ENCODE measurements at regions not wholly inside any gene's neighbourhood (a gene's known extent, or its start where the extent isn't known, plus 50 kb on each side); places are given as distances from the start of the nearest gene placed in this dataset.
"Not testable (repeated sequence)": the region's sequence is repeated elsewhere in the genome, so short reads cannot be mapped to it uniquely, and the experiment has no call there.

DNA sequence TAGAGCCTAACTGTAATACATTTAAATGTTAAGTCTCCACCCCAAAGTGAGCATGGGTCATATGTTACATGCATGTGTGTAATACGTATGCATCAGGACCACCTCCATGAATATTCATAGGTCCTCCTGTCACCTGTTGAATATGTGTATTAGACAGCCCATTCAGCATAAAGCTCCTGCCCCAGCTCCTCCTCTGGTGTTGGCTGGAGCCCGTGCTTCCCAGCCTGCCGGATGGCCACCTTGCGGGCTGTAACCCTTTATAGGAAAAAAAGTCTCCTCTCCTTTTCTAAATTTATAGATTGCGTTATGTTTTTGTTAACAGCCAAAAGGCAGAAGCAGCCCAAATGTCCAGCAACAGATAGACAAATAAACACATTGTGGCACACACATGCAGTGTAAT is 299.5 kb downstream of the MED10 start:
- no peak overlapping the region for H3K4me3 ChIP-seq (ENCODE audit: low read depth, low read length)
- TF ChIP-seq, protein P1, sequence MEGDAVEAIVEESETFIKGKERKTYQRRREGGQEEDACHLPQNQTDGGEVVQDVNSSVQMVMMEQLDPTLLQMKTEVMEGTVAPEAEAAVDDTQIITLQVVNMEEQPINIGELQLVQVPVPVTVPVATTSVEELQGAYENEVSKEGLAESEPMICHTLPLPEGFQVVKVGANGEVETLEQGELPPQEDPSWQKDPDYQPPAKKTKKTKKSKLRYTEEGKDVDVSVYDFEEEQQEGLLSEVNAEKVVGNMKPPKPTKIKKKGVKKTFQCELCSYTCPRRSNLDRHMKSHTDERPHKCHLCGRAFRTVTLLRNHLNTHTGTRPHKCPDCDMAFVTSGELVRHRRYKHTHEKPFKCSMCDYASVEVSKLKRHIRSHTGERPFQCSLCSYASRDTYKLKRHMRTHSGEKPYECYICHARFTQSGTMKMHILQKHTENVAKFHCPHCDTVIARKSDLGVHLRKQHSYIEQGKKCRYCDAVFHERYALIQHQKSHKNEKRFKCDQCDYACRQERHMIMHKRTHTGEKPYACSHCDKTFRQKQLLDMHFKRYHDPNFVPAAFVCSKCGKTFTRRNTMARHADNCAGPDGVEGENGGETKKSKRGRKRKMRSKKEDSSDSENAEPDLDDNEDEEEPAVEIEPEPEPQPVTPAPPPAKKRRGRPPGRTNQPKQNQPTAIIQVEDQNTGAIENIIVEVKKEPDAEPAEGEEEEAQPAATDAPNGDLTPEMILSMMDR (IDR thresholded peaks at IDR 0.05; ENCODE audit: low read depth, low read length): no peak
- in situ Hi-C loops (cut with HindIII; ENCODE audit: low sequenced_read_pairs): no loop called here
- DNase-seq (ENCODE audit: low read depth, low spot score): no peak

DNA sequence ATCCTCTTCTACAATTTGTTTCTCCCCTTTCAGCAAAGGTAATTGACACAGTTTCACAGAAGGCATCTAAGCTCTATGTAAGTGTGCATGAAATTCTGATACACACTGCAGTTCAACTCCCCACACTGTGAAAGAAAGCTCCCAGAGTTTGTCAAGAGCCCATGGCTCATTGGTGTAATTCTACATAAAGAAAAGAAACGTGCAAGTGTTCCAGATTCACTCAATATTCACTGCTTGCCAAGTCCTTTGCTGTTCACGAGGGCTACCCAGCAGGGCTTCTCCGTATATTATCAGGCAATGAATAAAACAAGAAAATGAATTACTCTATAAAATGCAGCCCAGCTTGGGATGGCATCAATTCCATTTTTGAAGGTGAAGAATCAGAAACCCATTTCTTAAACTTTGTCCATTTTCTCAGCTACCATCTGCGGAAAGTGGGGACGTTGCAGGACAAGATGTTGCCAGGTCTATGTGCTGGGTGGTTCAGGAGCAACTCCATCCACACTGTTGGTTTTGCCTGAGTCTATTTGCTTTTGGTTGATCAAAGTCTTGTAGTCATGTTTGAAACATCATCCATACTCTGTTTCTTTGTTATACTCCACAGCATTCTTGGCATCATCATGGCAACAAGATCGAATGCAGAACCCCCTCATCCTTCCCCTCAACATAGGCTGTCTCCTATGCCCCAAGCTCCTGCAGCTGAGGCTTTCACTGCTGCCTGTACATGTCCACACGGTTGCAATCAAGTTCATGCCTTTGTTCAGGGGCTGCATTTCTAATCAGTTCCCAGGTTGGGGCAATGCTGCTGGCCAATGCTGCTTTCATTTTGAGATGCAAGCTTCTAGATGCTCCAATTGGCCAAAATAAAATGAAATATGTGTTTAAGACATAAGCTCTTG is 301.8 kb downstream of the MED10 start:
- no peak for DNase-seq (ENCODE audit: low read depth, low spot score)
- TF ChIP-seq, protein P1 (IDR thresholded peaks at IDR 0.05; ENCODE audit: low read depth, low read length): no peak
- in situ Hi-C loops (cut with HindIII; ENCODE audit: low sequenced_read_pairs): no loop called here
- H3K4me3 ChIP-seq (ENCODE audit: low read depth, low read length): no peak overlapping the region

DNA sequence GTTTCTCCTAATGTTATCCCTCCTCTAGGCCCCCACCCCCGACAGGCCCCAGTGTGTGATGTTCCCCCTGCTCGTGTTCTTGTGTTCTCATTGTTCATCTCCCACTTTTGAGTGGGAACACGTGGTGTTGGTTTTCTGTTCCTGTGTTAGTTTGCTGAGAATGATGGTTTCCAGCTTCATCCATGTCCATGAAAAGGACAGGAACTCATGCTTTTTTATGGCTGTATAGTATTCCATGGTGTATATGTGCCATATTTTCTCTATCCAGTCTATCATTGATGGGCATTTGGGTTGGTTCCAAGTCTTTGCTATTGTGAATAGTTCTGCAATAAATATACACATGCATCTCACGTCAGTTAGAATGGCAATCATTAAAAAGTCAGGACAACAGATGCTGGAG is 305.9 kb downstream of the MED10 start:
- DNase-seq (ENCODE audit: low read depth, low spot score); H3K4me3 ChIP-seq (ENCODE audit: low read depth, low read length); in situ Hi-C loops (cut with HindIII; ENCODE audit: low sequenced_read_pairs): not testable (repeated sequence)

DNA sequence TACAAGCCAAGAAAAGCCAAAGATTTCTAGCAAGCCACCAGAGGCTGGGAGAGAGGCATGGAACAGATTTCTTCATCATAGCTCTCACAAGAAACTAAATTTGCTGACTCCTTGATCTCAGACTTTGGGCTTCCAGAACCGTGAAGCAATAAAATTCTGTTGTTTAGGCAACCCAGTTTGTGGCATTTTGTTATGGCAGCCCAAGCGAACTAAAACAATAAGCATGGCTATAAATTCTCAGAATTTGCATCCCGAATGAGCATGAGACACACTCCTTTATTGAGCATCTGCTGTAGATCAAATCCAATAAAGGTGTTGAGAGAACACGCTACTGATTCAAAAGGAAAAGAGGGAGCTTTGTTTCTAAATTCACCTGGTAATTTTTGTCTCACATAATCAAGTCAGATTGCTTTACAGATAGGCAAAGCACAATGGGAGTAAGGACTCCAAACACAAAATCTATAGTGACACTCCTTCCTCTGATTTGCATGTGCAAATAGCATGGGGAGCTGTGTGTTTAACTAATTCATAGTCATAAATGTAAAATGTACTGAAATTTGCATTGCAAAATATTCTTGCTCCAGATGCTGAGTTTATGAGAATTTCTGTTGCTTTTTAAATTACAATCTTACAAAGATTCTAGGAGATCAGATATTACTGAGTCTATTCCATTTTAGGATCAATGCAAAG is 308.7 kb downstream of the MED10 start:
- in situ Hi-C loops (cut with HindIII; ENCODE audit: low sequenced_read_pairs): no loop called here
- TF ChIP-seq, protein P1 (IDR thresholded peaks at IDR 0.05; ENCODE audit: low read depth, low read length): no peak
- no peak overlapping the region for H3K4me3 ChIP-seq (ENCODE audit: low read depth, low read length)
- DNase-seq (ENCODE audit: low read depth, low spot score): no peak

DNA sequence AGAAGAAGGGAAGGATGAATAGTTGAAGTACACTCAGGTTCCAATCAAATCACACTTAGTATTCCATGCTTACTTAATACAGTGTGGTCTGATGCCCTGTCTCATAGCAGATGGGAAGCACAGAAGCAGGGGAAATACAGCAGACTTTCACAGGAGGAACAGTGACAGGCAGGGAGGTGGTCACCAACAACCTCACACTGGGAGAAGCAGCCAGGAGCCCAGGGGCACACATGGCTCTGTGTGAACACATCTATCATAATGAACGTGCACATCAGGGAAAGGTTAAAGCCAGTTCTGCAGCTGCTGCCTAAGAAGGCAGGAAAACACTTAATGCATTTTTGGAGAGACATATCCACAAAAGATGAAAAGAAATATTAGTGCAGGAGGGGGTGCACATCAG is 312.3 kb downstream of the MED10 start:
- DNase-seq (ENCODE audit: low read depth, low spot score): no peak
- in situ Hi-C loops (cut with HindIII; ENCODE audit: low sequenced_read_pairs): no loop called here
- TF ChIP-seq, protein P1 (IDR thresholded peaks at IDR 0.05; ENCODE audit: low read depth, low read length): no peak
- H3K4me3 ChIP-seq (ENCODE audit: low read depth, low read length): no peak overlapping the region

DNA sequence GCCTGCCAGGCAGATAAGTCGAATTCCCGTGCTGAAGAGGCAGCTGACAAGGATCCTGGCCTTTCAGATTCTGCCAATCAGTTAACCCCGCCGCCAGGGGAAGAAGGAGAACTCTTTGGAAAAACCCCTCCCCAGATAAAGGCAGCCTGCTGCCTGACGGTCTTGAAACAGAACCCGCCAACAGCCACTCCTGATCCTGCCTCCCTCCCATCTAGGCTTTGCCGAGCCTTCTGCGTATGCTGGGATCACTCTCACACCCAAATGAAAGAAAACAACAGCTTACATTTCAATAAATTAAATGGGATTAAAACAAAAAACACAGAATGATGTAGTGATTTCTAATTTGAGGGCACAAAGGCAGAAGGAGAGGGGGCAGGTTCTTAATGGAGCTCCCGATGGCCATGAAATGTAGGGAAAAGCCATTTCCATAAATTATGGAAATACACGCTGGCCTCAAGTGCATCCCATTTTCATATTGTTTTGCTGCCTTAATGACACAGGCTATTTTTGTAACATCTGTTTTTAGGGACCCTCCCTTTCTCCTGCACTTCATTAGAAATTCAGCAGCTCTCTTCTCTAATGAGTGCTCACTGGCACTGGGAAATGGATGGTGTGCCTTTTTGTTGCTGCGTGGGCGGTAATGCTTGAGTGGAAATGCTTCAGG is 319.1 kb downstream of the MED10 start:
- no peak for DNase-seq (ENCODE audit: low read depth, low spot score)
- in situ Hi-C loops (cut with HindIII; ENCODE audit: low sequenced_read_pairs): no loop called here
- TF ChIP-seq, protein P1 (IDR thresholded peaks at IDR 0.05; ENCODE audit: low read depth, low read length): no peak
- no peak overlapping the region for H3K4me3 ChIP-seq (ENCODE audit: low read depth, low read length)

Data from astrocyte of the spinal cord (primary cell).